AG04450 (cell line): ENCODE measurements at regions not wholly inside any gene's neighbourhood (a gene's known extent, or its start where the extent isn't known, plus 50 kb on each side); places are given as distances from the start of the nearest gene placed in this dataset.

Source experiments
- CTCF ChIA-PET: fragments of 300-600, 350-600 bp; formaldehyde crosslinking; extraction: SDS; loops from one replicate; lab custom pipeline; 2022; ENCODE audit warnings: antibody characterized with exemption, inconsistent platforms; lab: Charles Lee
- POLR2A ChIA-PET: fragments of 350-600 bp; formaldehyde crosslinking; extraction: SDS; loops from one replicate; lab custom pipeline; 2021; ENCODE audit warnings: antibody characterized with exemption, inconsistent platforms; lab: Yijun Ruan, JAX
- DNase-seq: peaks from one replicate; pipeline ENCODE4 v3.0.0-alpha.2; 2011; ENCODE audit warnings: low read depth, low spot score
- H3K27ac ChIP-seq: one replicate; pipeline ENCODE4 v1.5.1; 2012; ENCODE audit warnings: low read depth, low read length, control low read depth
- H3K27me3 ChIP-seq: one replicate; pipeline ENCODE4 v1.6.0; 2012; ENCODE audit warnings: low read length; ENCODE audit not compliant: control insufficient read depth, insufficient read depth
- H3K4me3 ChIP-seq: 2 replicates; pipeline ENCODE4 v1.5.1; 2011; ENCODE audit warnings: mild to moderate bottlenecking, low read depth, low read length, control low read depth
- H3K9me3 ChIP-seq: 2 replicates; pipeline ENCODE4 v1.5.1; 2012; ENCODE audit warnings: low read length; ENCODE audit not compliant: control insufficient read depth, insufficient read depth
- TF ChIP-seq, protein P1 (sequence below): IDR thresholded peaks from 2 replicates; pipeline ENCODE4 v1.5.1; 2011; ENCODE audit warnings: low read depth, low read length, control low read depth, inconsistent platforms

DNA sequence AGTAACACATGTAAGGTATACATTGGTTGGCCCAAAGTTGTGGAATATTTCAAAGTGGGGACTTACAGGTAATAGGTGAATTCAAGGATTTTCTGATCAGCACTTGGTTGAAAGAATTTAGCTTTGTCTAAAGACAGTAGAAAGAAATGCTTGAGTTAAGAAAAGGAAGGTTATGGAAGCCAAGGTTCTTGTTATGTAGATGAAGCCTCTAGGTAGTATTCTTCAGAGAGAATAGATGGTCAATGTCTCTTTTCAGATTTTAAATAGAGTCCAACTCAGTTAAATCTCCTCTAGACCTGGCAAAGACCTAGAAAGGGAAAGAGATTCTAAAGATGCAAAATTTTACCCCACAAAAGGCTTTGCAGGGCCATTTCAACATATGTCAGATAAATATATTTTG, 157.4 kb downstream of the ANKRD30B start:
- DNase-seq, result no peak
- ChIA-PET CTCF (no interaction called here), POLR2A (no interaction called here)
- no peak overlapping the region for H3K4me3 ChIP-seq
- no peaks in the 10 kb centered on the region for H3K27me3 ChIP-seq
- TF ChIP-seq, protein P1, sequence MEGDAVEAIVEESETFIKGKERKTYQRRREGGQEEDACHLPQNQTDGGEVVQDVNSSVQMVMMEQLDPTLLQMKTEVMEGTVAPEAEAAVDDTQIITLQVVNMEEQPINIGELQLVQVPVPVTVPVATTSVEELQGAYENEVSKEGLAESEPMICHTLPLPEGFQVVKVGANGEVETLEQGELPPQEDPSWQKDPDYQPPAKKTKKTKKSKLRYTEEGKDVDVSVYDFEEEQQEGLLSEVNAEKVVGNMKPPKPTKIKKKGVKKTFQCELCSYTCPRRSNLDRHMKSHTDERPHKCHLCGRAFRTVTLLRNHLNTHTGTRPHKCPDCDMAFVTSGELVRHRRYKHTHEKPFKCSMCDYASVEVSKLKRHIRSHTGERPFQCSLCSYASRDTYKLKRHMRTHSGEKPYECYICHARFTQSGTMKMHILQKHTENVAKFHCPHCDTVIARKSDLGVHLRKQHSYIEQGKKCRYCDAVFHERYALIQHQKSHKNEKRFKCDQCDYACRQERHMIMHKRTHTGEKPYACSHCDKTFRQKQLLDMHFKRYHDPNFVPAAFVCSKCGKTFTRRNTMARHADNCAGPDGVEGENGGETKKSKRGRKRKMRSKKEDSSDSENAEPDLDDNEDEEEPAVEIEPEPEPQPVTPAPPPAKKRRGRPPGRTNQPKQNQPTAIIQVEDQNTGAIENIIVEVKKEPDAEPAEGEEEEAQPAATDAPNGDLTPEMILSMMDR, result no peak
- H3K9me3 ChIP-seq, result peaks cover 25% of the 10 kb centered on the region
- no peak overlapping the region for H3K27ac ChIP-seq

DNA sequence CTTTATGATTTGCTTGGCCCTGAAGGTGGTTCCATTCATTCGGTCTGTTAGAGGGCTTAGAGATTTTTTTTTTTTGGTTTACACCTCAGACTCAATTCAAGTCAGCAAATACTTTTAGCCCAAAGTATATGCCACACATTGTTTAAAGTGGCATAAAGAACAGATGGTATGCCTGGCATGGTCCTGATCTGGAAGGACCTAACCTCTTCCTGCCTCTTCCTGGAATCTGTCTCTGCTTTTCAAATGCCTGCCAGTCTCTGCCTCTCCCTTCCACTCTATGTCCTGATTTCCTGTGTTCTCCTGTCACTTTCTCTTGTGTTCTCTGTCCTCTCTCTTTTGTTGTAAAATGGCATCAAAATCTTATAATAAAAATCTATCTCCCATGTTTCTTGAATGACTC, 158.0 kb downstream of the ANKRD30B start:
- ChIA-PET CTCF (no interaction called here), POLR2A (no interaction called here)
- H3K27me3 ChIP-seq, result no peaks in the 10 kb centered on the region
- H3K4me3 ChIP-seq, result no peak overlapping the region
- H3K27ac ChIP-seq, result no peak overlapping the region
- H3K9me3 ChIP-seq, result peaks cover 25% of the 10 kb centered on the region
- DNase-seq, result no peak
- TF ChIP-seq, protein P1, result no peak

DNA sequence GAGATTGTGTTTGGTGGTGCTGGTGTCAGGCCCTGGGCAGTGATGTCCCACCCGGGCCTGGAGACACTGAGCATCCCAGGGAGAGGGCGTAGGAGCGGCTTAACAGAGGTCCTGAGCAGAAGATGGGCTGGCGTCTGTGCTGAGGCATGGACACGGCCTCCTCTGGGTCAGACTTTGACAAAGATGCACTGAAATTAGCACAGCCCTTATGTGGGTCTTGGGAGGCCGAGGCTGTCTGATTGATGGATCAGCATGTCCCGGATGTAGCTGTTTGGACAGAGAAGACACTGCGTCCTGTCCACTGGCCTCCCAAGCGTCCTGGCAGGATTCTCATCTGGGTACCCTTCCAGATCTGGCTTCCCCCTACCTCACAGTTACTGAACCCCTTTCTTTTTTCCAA, 159.4 kb downstream of the ANKRD30B start:
- H3K27me3 ChIP-seq, result no peaks in the 10 kb centered on the region
- POLR2A ChIA-PET, result no interaction called here
- H3K4me3 ChIP-seq, result no peak overlapping the region
- DNase-seq, result no peak
- TF ChIP-seq, protein P1, result no peak
- H3K27ac ChIP-seq, result no peak overlapping the region
- CTCF ChIA-PET, result no interaction called here
- peaks cover 25% of the 10 kb centered on the region for H3K9me3 ChIP-seq

DNA sequence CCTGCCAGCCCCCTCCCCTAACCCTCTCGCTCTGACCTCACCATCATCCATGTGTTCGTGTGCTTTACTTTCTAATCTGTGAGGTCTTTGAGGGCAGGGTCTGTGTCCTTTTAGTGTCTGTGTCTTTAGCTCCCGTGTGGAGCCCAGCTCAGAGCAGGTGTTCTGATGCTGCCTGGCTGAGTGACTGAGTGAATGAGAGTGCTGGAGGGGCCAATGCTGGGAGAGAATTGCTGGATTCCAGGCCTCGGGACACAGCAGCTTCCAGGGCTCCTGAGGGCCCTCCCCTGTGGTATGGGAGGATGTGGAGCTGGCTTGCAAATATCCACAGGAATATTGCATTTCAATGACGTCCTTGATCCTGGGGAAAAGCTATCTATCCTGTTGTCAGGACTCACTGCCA, 160.6 kb downstream of the ANKRD30B start:
- H3K4me3 ChIP-seq, result no peak overlapping the region
- no peaks in the 10 kb centered on the region for H3K27me3 ChIP-seq
- H3K9me3 ChIP-seq, result peaks cover 25% of the 10 kb centered on the region
- ChIA-PET POLR2A (no interaction called here), CTCF (no interaction called here)
- no peak overlapping the region for H3K27ac ChIP-seq
- DNase-seq, result no peak
- TF ChIP-seq, protein P1, result no peak

DNA sequence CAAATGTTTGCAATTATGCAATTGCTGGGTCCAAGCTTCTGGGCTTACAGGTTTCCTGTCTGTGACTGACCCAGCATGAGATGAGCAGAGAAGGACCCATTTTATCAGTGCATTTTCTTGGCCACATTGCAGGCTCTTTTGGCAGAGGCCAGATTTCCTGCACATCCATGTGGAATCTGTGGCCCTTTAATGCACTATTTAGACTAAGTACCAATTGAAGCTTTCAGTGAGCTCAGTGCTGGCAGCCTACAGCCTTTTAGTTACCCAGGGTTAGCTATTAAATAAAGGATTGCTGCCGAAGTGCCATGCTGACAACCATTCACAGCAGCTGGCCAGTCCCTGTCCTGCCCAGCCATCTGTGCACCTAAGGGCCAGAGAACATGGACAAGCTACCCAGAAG, 165.0 kb downstream of the ANKRD30B start:
- POLR2A ChIA-PET, result no interaction called here
- no peak for DNase-seq

More for the DNA sequence above, 165.0 kb downstream of the ANKRD30B start:
- Histone ChIP-seq H3K4me3 (no peak overlapping the region), H3K9me3 (peaks cover 26% of the 10 kb centered on the region), H3K27me3 (no peaks in the 10 kb centered on the region), H3K27ac (no peak overlapping the region)
- CTCF ChIA-PET, result no interaction called here
- TF ChIP-seq, protein P1, result no peak
